A549 (cell line): ENCODE measurements at regions not wholly inside any gene's neighbourhood (a gene's known extent, or its start where the extent isn't known, plus 50 kb on each side); places are given as distances from the start of the nearest gene placed in this dataset.

Experiments
- ATAC-seq, 2 experiments: fragments of 200-7000 bp in 1 of 2; fragments of >200 bp in 1 of 2; cut with Nextera tagmentation in 1 of 2; cut with Tn5 transposase in 1 of 2; 3 replicates each; pipeline versions ENCODE4 v1.8.0 to v1.9.1; 2018 to 2020; ENCODE audit warnings: mild to moderate bottlenecking in 1 of 2, moderate library complexity in 1 of 2
- CTCF ChIA-PET: fragments of 300-600 bp; sonication (Branson Sonifier 250); formaldehyde crosslinking; extraction: SDS; loops from one replicate; lab custom pipeline; 2021; ENCODE audit warnings: antibody characterized with exemption, inconsistent platforms; lab: Yijun Ruan, JAX
- POLR2A ChIA-PET: fragments of 350-600 bp; formaldehyde crosslinking; extraction: SDS; loops from one replicate; lab custom pipeline; 2021; ENCODE audit warnings: antibody characterized with exemption, inconsistent platforms; lab: Yijun Ruan, JAX
- DNase-seq, 2 experiments: peaks; one replicate each; pipeline versions ENCODE4 v3.0.0 to v3.0.0-alpha.2; 2011 to 2016; ENCODE audit warnings: low read depth in 1 of 2, low spot score in 1 of 2
- FAIRE-seq: peaks from 2 replicates; lab custom pipeline; 2011; peaks lifted over from hg19 to GRCh38; lab: Jason Lieb, UNC
- H3K27ac ChIP-seq, 2 experiments: fragments of >200 bp; sonication (Bioruptor Twin); formaldehyde crosslinking; 3 replicates each; pipeline ENCODE4 v1.5.1; 2016 to 2017
- H3K4me1 ChIP-seq: fragments of >200 bp; sonication (Bioruptor Twin); formaldehyde crosslinking; 3 replicates; pipeline ENCODE4 v1.6.1; 2016
- H3K4me2 ChIP-seq: fragments of >200 bp; sonication (Bioruptor Twin); formaldehyde crosslinking; 3 replicates; pipeline ENCODE4 v1.6.1; 2016
- H3K4me3 ChIP-seq: fragments of >200 bp; sonication (Bioruptor Twin); formaldehyde crosslinking; 3 replicates; pipeline ENCODE4 v1.5.1; 2016
- H3K9me3 ChIP-seq: fragments of >200 bp; sonication (Bioruptor Twin); formaldehyde crosslinking; 3 replicates; pipeline ENCODE4 v1.6.1; 2016
- ELK1 ChIP-seq: fragments of 150-350 bp; IDR thresholded peaks from 2 replicates; pipeline ENCODE4 v1.6.1; 2014; ENCODE audit warnings: low read depth, mild to moderate bottlenecking, low read length
- EP300 ChIP-seq, 2 experiments: fragments of >200 bp; sonication (Bioruptor Twin); formaldehyde crosslinking; IDR thresholded peaks; 2 replicates in 1 of 2; 3 replicates in 1 of 2; pipeline ENCODE4 v1.6.1; 2016 to 2017
- ESRRA ChIP-seq: fragments of 150-350 bp; IDR thresholded peaks from 2 replicates; pipeline ENCODE4 v1.6.1; 2014; ENCODE audit warnings: mild to moderate bottlenecking, low read length, borderline replicate concordance
- FOXS1 ChIP-seq: fragments of 250-450 bp; sonication (Bioruptor Pico); IDR thresholded peaks from 2 replicates; pipeline ENCODE4 v1.5.0; 2020; ENCODE audit warnings: mild to moderate bottlenecking, moderate library complexity
- GATA3 ChIP-seq: IDR thresholded peaks from 2 replicates; pipeline ENCODE4 v1.6.1; 2012; ENCODE audit warnings: borderline replicate concordance
- HMGXB4 ChIP-seq: fragments of 250-450 bp; sonication (Bioruptor Pico); IDR thresholded peaks from 2 replicates; pipeline ENCODE4 v1.5.0; 2021; ENCODE audit warnings: mild to moderate bottlenecking, moderate library complexity, borderline replicate concordance
- HOXA7 ChIP-seq: fragments of 250-450 bp; sonication (Bioruptor Pico); IDR thresholded peaks from 2 replicates; pipeline ENCODE4 v1.5.0; 2020; ENCODE audit warnings: mild to moderate bottlenecking, moderate library complexity
- HOXB5 ChIP-seq: fragments of 250-450 bp; sonication (Bioruptor Pico); IDR thresholded peaks from 2 replicates; pipeline ENCODE4 v1.5.0; 2020; ENCODE audit warnings: mild to moderate bottlenecking, moderate library complexity
- JUN ChIP-seq, 2 experiments: fragments of >200 bp; sonication (Bioruptor Twin); formaldehyde crosslinking; IDR thresholded peaks; 2 replicates in 1 of 2; 3 replicates in 1 of 2; pipeline ENCODE4 v1.6.1; 2016 to 2017
- KDM5A ChIP-seq: fragments of 200-600 bp; sonication (generic); IDR thresholded peaks from 2 replicates; pipeline ENCODE4 v1.6.1; 2016; ENCODE audit warnings: antibody characterized with exemption, mild to moderate bottlenecking
- NR3C1 ChIP-seq: fragments of >200 bp; sonication (Bioruptor Twin); formaldehyde crosslinking; IDR thresholded peaks from 3 replicates; pipeline ENCODE4 v1.6.1; 2017
- RNF2 ChIP-seq: fragments of 200-600 bp; sonication (generic); IDR thresholded peaks from 2 replicates; pipeline ENCODE4 v1.6.1; 2016; ENCODE audit warnings: low read depth, mild to moderate bottlenecking, antibody characterized with exemption, moderate library complexity, borderline replicate concordance
- SMC3 ChIP-seq: fragments of >200 bp; sonication (Bioruptor Twin); formaldehyde crosslinking; IDR thresholded peaks from 3 replicates; pipeline ENCODE4 v1.6.1; 2018; ENCODE audit warnings: inconsistent platforms
- SREBF2 ChIP-seq: fragments of 450-650 bp; IDR thresholded peaks from 2 replicates; pipeline ENCODE4 v1.6.1; 2014; ENCODE audit warnings: mild to moderate bottlenecking, moderate library complexity
- TFCP2L1 ChIP-seq: fragments of 250-450 bp; sonication (Bioruptor Pico); IDR thresholded peaks from 2 replicates; pipeline ENCODE4 v1.5.0; 2021; ENCODE audit warnings: mild to moderate bottlenecking
- TP53 ChIP-seq: fragments of 250-450 bp; sonication (Bioruptor Pico); IDR thresholded peaks from 2 replicates; pipeline ENCODE4 v1.5.0; 2021; ENCODE audit warnings: mild to moderate bottlenecking, moderate library complexity
- ZNF302 ChIP-seq: fragments of 250-450 bp; sonication (Bioruptor Pico); IDR thresholded peaks from 2 replicates; pipeline ENCODE4 v1.9.0; 2021; ENCODE audit warnings: inconsistent platforms, mild to moderate bottlenecking, moderate library complexity
- ZSCAN20 ChIP-seq: fragments of 250-450 bp; sonication (Bioruptor Pico); IDR thresholded peaks from 2 replicates; pipeline ENCODE4 v1.8.0; 2022; ENCODE audit warnings: mild to moderate bottlenecking, moderate library complexity
- WGBS: methylation state at CpG from one replicate; pipeline ENCODE4 v1.1.6; 2017; ENCODE audit errors: missing lambda C conversion rate; 5-methylcytosine and 5-hydroxymethylcytosine counted together
- TF ChIP-seq, protein P1 (sequence below): fragments of 200-600 bp; sonication (generic); IDR thresholded peaks from 2 replicates; pipeline ENCODE4 v1.6.1; 2016; ENCODE audit warnings: antibody characterized with exemption, mild to moderate bottlenecking, moderate library complexity
- TF ChIP-seq, protein P2 (sequence below): IDR thresholded peaks from 2 replicates; pipeline ENCODE4 v1.6.1; 2012
- TF ChIP-seq, protein P3 (sequence below): fragments of 250-450 bp; sonication (Bioruptor Pico); IDR thresholded peaks from 2 replicates; pipeline ENCODE4 v1.5.0; 2020; ENCODE audit warnings: low read depth, mild to moderate bottlenecking, moderate library complexity
- TF ChIP-seq, protein P4 (sequence below): fragments of 450-650 bp; IDR thresholded peaks from 2 replicates; pipeline ENCODE4 v1.6.1; 2014; ENCODE audit warnings: antibody characterized with exemption

GRCh38 chr21:18902660-18903059 lies 499.1 kb upstream of the TMPRSS15 start:
- POLR2A ChIA-PET, result no interaction called here
- no peak for DNase-seq
- no peak overlapping the region for H3K4me3 ChIP-seq
- TF ChIP-seq, protein P1, sequence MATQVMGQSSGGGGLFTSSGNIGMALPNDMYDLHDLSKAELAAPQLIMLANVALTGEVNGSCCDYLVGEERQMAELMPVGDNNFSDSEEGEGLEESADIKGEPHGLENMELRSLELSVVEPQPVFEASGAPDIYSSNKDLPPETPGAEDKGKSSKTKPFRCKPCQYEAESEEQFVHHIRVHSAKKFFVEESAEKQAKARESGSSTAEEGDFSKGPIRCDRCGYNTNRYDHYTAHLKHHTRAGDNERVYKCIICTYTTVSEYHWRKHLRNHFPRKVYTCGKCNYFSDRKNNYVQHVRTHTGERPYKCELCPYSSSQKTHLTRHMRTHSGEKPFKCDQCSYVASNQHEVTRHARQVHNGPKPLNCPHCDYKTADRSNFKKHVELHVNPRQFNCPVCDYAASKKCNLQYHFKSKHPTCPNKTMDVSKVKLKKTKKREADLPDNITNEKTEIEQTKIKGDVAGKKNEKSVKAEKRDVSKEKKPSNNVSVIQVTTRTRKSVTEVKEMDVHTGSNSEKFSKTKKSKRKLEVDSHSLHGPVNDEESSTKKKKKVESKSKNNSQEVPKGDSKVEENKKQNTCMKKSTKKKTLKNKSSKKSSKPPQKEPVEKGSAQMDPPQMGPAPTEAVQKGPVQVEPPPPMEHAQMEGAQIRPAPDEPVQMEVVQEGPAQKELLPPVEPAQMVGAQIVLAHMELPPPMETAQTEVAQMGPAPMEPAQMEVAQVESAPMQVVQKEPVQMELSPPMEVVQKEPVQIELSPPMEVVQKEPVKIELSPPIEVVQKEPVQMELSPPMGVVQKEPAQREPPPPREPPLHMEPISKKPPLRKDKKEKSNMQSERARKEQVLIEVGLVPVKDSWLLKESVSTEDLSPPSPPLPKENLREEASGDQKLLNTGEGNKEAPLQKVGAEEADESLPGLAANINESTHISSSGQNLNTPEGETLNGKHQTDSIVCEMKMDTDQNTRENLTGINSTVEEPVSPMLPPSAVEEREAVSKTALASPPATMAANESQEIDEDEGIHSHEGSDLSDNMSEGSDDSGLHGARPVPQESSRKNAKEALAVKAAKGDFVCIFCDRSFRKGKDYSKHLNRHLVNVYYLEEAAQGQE, result no peak
- TF ChIP-seq NR3C1 (no peak), JUN (IDR thresholded peaks at IDR 0.05) (no peak), HMGXB4 (CRISPR knock-in tag) (no peak), RNF2 (no peak), SREBF2 (no peak), HOXB5 (CRISPR knock-in tag) (no peak)
- TF ChIP-seq, protein P2, sequence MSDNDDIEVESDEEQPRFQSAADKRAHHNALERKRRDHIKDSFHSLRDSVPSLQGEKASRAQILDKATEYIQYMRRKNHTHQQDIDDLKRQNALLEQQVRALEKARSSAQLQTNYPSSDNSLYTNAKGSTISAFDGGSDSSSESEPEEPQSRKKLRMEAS, result no peak
- TF ChIP-seq, all 56 proteins: peak for 0
- ATAC-seq, result no peak
- Histone ChIP-seq H3K9me3 (no peaks in the 10 kb centered on the region), H3K4me2 (no peak overlapping the region), H3K27ac (no peak overlapping the region), H3K4me1 (no peaks in the 10 kb centered on the region)
- 5% methylated on average over 3 of the region's 3 CpGs for WGBS
- CTCF ChIA-PET, result no interaction called here
- FAIRE-seq, result no peak

DNA sequence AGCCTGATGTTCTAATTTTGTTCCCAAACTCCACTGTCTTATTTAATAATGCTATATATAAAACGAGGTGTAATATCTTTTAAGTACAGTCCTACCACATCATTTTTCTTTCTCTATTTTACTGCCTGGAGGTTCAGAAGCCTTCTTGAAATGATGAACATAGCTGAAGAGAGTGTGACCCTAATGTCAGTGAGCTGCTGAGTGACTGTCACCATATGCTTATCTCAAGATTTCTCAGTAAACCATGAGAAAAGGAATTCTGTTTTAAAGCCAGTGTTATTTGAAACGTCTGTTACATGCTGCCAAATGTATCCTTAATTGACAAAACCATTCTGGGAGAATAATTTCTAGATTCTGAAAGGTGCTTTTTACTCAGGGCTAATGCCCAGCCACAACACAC lies 503.5 kb upstream of the TMPRSS15 start:
- Histone ChIP-seq H3K4me3 (no peak overlapping the region), H3K4me2 (no peak overlapping the region), H3K27ac (no peak overlapping the region)
- no peak for ATAC-seq
- WGBS, result 0% methylated on average over 2 of the region's 2 CpGs
- POLR2A ChIA-PET, result no interaction called here
- TF ChIP-seq KDM5A (no peak), TFCP2L1 (no peak), EP300 (IDR thresholded peaks at IDR 0.05) (no peak), TP53 (CRISPR knock-in tag) (no peak), ZNF302 (CRISPR knock-in tag) (no peak)
- TF ChIP-seq, all 56 proteins: peak for 0
- no peak for FAIRE-seq
- H3K9me3 ChIP-seq, result no peaks in the 10 kb centered on the region
- DNase-seq, result no peak
- no peaks in the 10 kb centered on the region for H3K4me1 ChIP-seq
- CTCF ChIA-PET, result no interaction called here

DNA sequence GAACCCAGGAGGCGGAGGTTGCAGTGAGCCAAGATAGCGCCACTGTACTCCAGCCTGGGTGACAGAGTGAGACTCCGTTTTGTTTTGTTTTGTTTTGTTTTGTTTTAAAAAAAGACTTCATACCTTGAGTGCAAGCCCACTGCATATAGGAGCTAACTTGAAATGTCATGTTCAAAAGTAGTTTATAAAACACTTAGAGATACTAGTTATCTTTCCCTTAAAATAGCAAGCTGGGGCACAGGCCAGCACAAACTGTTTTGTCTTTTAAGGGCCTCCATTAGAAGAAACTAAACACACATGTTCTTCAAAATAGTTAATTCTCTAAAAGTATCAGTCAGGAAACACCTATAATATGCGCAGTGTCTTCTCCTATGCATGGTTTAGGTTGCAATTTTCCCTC lies 505.1 kb upstream of the TMPRSS15 start:
- ChIA-PET CTCF (no interaction called here), POLR2A (no interaction called here)
- 3% methylated on average over 4 of the region's 4 CpGs for WGBS
- no peak overlapping the region for H3K27ac ChIP-seq
- H3K9me3 ChIP-seq, result no peaks in the 10 kb centered on the region
- no peak for TF ChIP-seq GATA3
- no peak for TF ChIP-seq ZSCAN20
- no peak for DNase-seq
- no peak overlapping the region for H3K4me2 ChIP-seq
- FAIRE-seq, result no peak
- H3K4me1 ChIP-seq, result no peaks in the 10 kb centered on the region
- no peak for ATAC-seq
- H3K4me3 ChIP-seq, result no peak overlapping the region

GRCh38 chr21:18913914-18914313 lies 510.3 kb upstream of the TMPRSS15 start:
- no peak overlapping the region for H3K27ac ChIP-seq
- no peak overlapping the region for H3K4me2 ChIP-seq
- DNase-seq, result no peak
- FAIRE-seq, result no peak
- CTCF ChIA-PET, result no interaction called here
- POLR2A ChIA-PET, result no interaction called here
- 4% methylated on average over 4 of the region's 4 CpGs for WGBS
- no peaks in the 10 kb centered on the region; the same call in 2 of the 3 replicates for H3K9me3 ChIP-seq
- no peaks in the 10 kb centered on the region for H3K4me1 ChIP-seq
- ATAC-seq, result no peak
- TF ChIP-seq ESRRA (no peak), SMC3 (no peak), ELK1 (no peak), HOXA7 (CRISPR knock-in tag) (no peak), JUN (IDR thresholded peaks at IDR 0.05) (no peak), FOXS1 (no peak)
- TF ChIP-seq, protein P3, sequence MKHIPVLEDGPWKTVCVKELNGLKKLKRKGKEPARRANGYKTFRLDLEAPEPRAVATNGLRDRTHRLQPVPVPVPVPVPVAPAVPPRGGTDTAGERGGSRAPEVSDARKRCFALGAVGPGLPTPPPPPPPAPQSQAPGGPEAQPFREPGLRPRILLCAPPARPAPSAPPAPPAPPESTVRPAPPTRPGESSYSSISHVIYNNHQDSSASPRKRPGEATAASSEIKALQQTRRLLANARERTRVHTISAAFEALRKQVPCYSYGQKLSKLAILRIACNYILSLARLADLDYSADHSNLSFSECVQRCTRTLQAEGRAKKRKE, result no peak
- TF ChIP-seq, protein P4, sequence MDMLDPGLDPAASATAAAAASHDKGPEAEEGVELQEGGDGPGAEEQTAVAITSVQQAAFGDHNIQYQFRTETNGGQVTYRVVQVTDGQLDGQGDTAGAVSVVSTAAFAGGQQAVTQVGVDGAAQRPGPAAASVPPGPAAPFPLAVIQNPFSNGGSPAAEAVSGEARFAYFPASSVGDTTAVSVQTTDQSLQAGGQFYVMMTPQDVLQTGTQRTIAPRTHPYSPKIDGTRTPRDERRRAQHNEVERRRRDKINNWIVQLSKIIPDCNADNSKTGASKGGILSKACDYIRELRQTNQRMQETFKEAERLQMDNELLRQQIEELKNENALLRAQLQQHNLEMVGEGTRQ, result no peak
- TF ChIP-seq, all 56 proteins: peak for 0
- H3K4me3 ChIP-seq, result no peak overlapping the region
